GM12878 (cell line): ENCODE measurements at regions not wholly inside any gene's neighbourhood (a gene's known extent, or its start where the extent isn't known, plus 50 kb on each side); places are given as distances from the start of the nearest gene placed in this dataset.

Source experiments
- ATAC-seq: fragments of 200-7000 bp; cut with Tn5 transposase; 3 replicates; pipeline ENCODE4 v1.9.1; 2020; ENCODE audit warnings: mild to moderate bottlenecking, moderate library complexity
- BruUV-seq: library from RNA; stranded (reverse); fragments of 400-500 nt; replicated peaks from 2 replicates; lab custom pipeline; 2021; lab: Mats Ljungman, UMichigan
- CTCF ChIA-PET: fragments of 300-600 bp; sonication (Branson Sonifier 250); formaldehyde crosslinking; extraction: SDS; loops from one replicate; lab custom pipeline; 2021; ENCODE audit warnings: inconsistent platforms; lab: Yijun Ruan, JAX
- POLR2A ChIA-PET: fragments of 350-600 bp; formaldehyde crosslinking; extraction: SDS; loops from one replicate; lab custom pipeline; 2021; ENCODE audit warnings: inconsistent platforms; lab: Charles Lee
- RAD21 ChIA-PET: fragments of 300-600 bp; sonication (Branson Sonifier 250); formaldehyde crosslinking; loops from one replicate; lab custom pipeline; 2023; ENCODE audit warnings: antibody characterized with exemption; ENCODE audit not compliant: unreplicated experiment; lab: Charles Lee
- SMC1A ChIA-PET: fragments of 300-600 bp; sonication (Branson Sonifier 250); formaldehyde crosslinking; loops from one replicate; lab custom pipeline; 2023; ENCODE audit not compliant: unreplicated experiment, uncharacterized antibody; lab: Charles Lee
- DNase-seq: peaks from one replicate; pipeline ENCODE4 v3.0.0-alpha.2; 2011; ENCODE audit warnings: low read depth, low spot score
- FAIRE-seq: peaks from 3 replicates; lab custom pipeline; 2011; peaks lifted over from hg19 to GRCh38; lab: Jason Lieb, UNC
- H2AFZ ChIP-seq: 2 replicates; pipeline ENCODE4 v1.6.0; 2011; ENCODE audit warnings: low read depth, low read length, control low read depth; ENCODE audit not compliant: control insufficient read depth
- H3K27ac ChIP-seq: 2 replicates; pipeline ENCODE4 v1.5.1; 2011; ENCODE audit warnings: control low read depth; ENCODE audit not compliant: control insufficient read depth, insufficient read depth
- H3K27me3 ChIP-seq, 2 experiments: replicated peaks in 1 of 2; 2 replicates each; pipeline versions ENCODE4 v1.6.0 to v1.6.1; 2011; ENCODE audit warnings: low read length in 1 of 2; ENCODE audit not compliant: control insufficient read depth in 2 of 2, insufficient read depth in 2 of 2
- H3K36me3 ChIP-seq, 2 experiments: 2 replicates each; pipeline ENCODE4 v1.5.1; 2011; ENCODE audit warnings: low read length in 1 of 2; ENCODE audit not compliant: control insufficient read depth in 2 of 2, insufficient read depth in 2 of 2
- H3K4me1 ChIP-seq: 2 replicates; pipeline ENCODE4 v1.6.1; 2011; ENCODE audit warnings: mild to moderate bottlenecking, low read length, moderate library complexity, mixed read lengths; ENCODE audit not compliant: control insufficient read depth, insufficient read depth
- H3K4me2 ChIP-seq: 2 replicates; pipeline ENCODE4 v1.6.0; 2011; ENCODE audit warnings: control low read depth; ENCODE audit not compliant: control insufficient read depth, insufficient read depth
- H3K4me3 ChIP-seq: fragments of 200-600 bp; sonication (generic); 2 replicates; pipeline ENCODE4 v1.5.1; 2016
- H3K79me2 ChIP-seq: 2 replicates; pipeline ENCODE4 v1.6.0; 2011; ENCODE audit warnings: low read length; ENCODE audit not compliant: control insufficient read depth, insufficient read depth
- H3K9ac ChIP-seq: 2 replicates; pipeline ENCODE4 v1.8.0; 2011; ENCODE audit warnings: low read length, control low read depth, mixed read lengths; ENCODE audit not compliant: control insufficient read depth, insufficient read depth
- H3K9me3 ChIP-seq: replicated peaks from 3 replicates; pipeline ENCODE4 v1.5.1; 2011; ENCODE audit warnings: mild to moderate bottlenecking, low read length; ENCODE audit not compliant: control insufficient read depth, insufficient read depth
- H4K20me1 ChIP-seq: 2 replicates; pipeline ENCODE4 v1.6.0; 2011; ENCODE audit not compliant: control insufficient read depth, insufficient read depth
- BACH1 ChIP-seq: fragments of 450-650 bp; IDR thresholded peaks from 2 replicates; pipeline ENCODE4 v1.6.1; 2017; ENCODE audit warnings: mild to moderate bottlenecking, borderline replicate concordance
- BHLHE40 ChIP-seq, 2 experiments: fragments of 450-650 bp in 1 of 2; IDR thresholded peaks; 2 replicates each; pipeline ENCODE4 v1.6.1; 2011 to 2017; ENCODE audit warnings: low read depth in 2 of 2, borderline replicate concordance in 1 of 2, improper control_type of control experiment in 1 of 2, low read length in 1 of 2, mild to moderate bottlenecking in 1 of 2
- CBX5 ChIP-seq: sonication (generic); IDR thresholded peaks from 2 replicates; pipeline ENCODE4 v1.6.1; 2016; ENCODE audit warnings: low read depth, moderate library complexity, mild to moderate bottlenecking, inconsistent platforms
- FOS ChIP-seq: IDR thresholded peaks from 3 replicates; pipeline ENCODE4 v1.6.1; 2011; ENCODE audit warnings: borderline replicate concordance; ENCODE audit not compliant: insufficient read length; ENCODE audit errors: extremely low read depth
- FOXK2 ChIP-seq: fragments of 450-650 bp; IDR thresholded peaks from 2 replicates; pipeline ENCODE4 v1.6.1; 2017; ENCODE audit warnings: mild to moderate bottlenecking, moderate library complexity
- IKZF1 ChIP-seq: fragments of 450-650 bp; conservative IDR thresholded peaks from 2 replicates; pipeline ENCODE4 v1.6.1; 2017; ENCODE audit warnings: antibody characterized with exemption, mild to moderate bottlenecking
- KAT2A ChIP-seq: conservative IDR thresholded peaks from 2 replicates; pipeline ENCODE4 v1.6.1; 2011; ENCODE audit warnings: low read depth, low read length; ENCODE audit not compliant: control insufficient read depth
- MXI1 ChIP-seq: fragments of 150-350 bp; IDR thresholded peaks from 2 replicates; pipeline ENCODE4 v1.6.1; 2011; ENCODE audit warnings: low read depth, mild to moderate bottlenecking, inconsistent platforms, low read length, improper control_type of control experiment
- NKRF ChIP-seq: fragments of 450-650 bp; conservative IDR thresholded peaks from 2 replicates; pipeline ENCODE4 v1.6.1; 2017; ENCODE audit warnings: mild to moderate bottlenecking, moderate library complexity
- POLR2AphosphoS5 ChIP-seq: IDR thresholded peaks from 2 replicates; pipeline ENCODE4 v1.6.1; 2011; ENCODE audit warnings: mild to moderate bottlenecking, low read length, inconsistent platforms
- SKIL ChIP-seq: fragments of 450-650 bp; IDR thresholded peaks from 2 replicates; pipeline ENCODE4 v1.6.1; 2017; ENCODE audit warnings: mild to moderate bottlenecking, low read depth, inconsistent platforms; ENCODE audit not compliant: poor library complexity, severe bottlenecking
- SMAD5 ChIP-seq: IDR thresholded peaks from 2 replicates; pipeline ENCODE4 v1.6.1; 2016; ENCODE audit warnings: antibody characterized with exemption, low read depth
- STAT1 ChIP-seq: fragments of 450-650 bp; conservative IDR thresholded peaks from 2 replicates; pipeline ENCODE4 v1.6.1; 2014; ENCODE audit warnings: antibody characterized with exemption, mild to moderate bottlenecking
- SUPT20H ChIP-seq: IDR thresholded peaks from 2 replicates; pipeline ENCODE4 v1.6.1; 2011; ENCODE audit warnings: low read depth, mild to moderate bottlenecking, low read length, moderate library complexity, borderline replicate concordance; ENCODE audit not compliant: control insufficient read depth
- ZNF687 ChIP-seq: fragments of 450-650 bp; IDR thresholded peaks from 2 replicates; pipeline ENCODE4 v1.6.1; 2017; ENCODE audit warnings: mild to moderate bottlenecking, moderate library complexity
- WGBS: methylation state at CpG from one replicate; pipeline ENCODE4 v1.1.6; 2016; ENCODE audit warnings: low lambda C conversion rate; ENCODE audit not compliant: insufficient replicate concordance, insufficient coverage; ENCODE audit errors: missing lambda C conversion rate; 5-methylcytosine and 5-hydroxymethylcytosine counted together
- in situ Hi-C: fragments of 300-500 bp; cut with MboI; formaldehyde crosslinking; loops from 9 replicates; pipeline ENCODE4 v1.14.3; 2018; ENCODE audit warnings: mixed read lengths
- intact Hi-C: fragments of 100-400 bp; cut with micrococcal nuclease; formaldehyde crosslinking; loops from one replicate; pipeline ENCODE4 v1.14.2; 2022; ENCODE audit not compliant: unreplicated experiment

GRCh38 chr21:23593582-23593981, 2013.7 kb downstream of the MRPL39 start:
- no peaks in the 10 kb centered on the region for H3K27me3 ChIP-seq
- no peak overlapping the region for H3K4me2 ChIP-seq
- TF ChIP-seq SUPT20H (no peak), STAT1 (no peak), FOS (no peak), BACH1 (no peak), MXI1 (no peak), SMAD5 (no peak), FOXK2 (no peak), ZNF687 (no peak), BHLHE40 (IDR thresholded peaks at IDR 0.05; ENCODE audit: borderline replicate concordance in 1 of 2, low read depth in 2 of 2, low read length in 1 of 2) (no peak), KAT2A (no peak), NKRF (no peak), SKIL (no peak), POLR2AphosphoS5 (no peak), IKZF1 (no peak), CBX5 (no peak)
- no peak for FAIRE-seq
- H2AFZ ChIP-seq, result no peak overlapping the region
- H3K36me3 ChIP-seq, result no peaks in the 10 kb centered on the region
- DNase-seq, result no peak
- in situ Hi-C loops (no loop called here), intact Hi-C loops (no loop called here)
- ChIA-PET RAD21 (no interaction called here), SMC1A (no interaction called here), CTCF (no interaction called here), POLR2A (no interaction called here)
- 0% methylated on average over 1 of the region's 1 CpG for WGBS
- H3K9ac ChIP-seq, result no peak overlapping the region
- ATAC-seq, result no peak
- H4K20me1 ChIP-seq, result no peaks in the 10 kb centered on the region
- no peak overlapping the region for H3K27ac ChIP-seq
- H3K79me2 ChIP-seq, result no peaks in the 10 kb centered on the region
- no TSS peak for BruUV-seq
- no peak overlapping the region for H3K4me3 ChIP-seq
- H3K4me1 ChIP-seq, result no peaks in the 10 kb centered on the region
- H3K9me3 ChIP-seq, result no peaks in the 10 kb centered on the region
